ENCODE measurements at regions not wholly inside any gene's neighbourhood (a gene's known extent, or its start where the extent isn't known, plus 50 kb on each side); places are given as distances from the start of the nearest gene placed in this dataset.

GRCh38 chr5:92908952-92909601 is 671.9 kb downstream of the NR2F1-AS1 start:
- TF ChIP-seq SREBF2 (IDR thresholded peaks at IDR 0.05; ENCODE audit: low read length): no peak
- TF ChIP-seq NRF1 (conservative IDR thresholded peaks at IDR 0.05; ENCODE audit: low read depth, low read length): no peak
- TF ChIP-seq, protein P1, sequence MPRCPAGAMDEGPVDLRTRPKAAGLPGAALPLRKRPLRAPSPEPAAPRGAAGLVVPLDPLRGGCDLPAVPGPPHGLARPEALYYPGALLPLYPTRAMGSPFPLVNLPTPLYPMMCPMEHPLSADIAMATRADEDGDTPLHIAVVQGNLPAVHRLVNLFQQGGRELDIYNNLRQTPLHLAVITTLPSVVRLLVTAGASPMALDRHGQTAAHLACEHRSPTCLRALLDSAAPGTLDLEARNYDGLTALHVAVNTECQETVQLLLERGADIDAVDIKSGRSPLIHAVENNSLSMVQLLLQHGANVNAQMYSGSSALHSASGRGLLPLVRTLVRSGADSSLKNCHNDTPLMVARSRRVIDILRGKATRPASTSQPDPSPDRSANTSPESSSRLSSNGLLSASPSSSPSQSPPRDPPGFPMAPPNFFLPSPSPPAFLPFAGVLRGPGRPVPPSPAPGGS (IDR thresholded peaks at IDR 0.05; ENCODE audit: borderline replicate concordance, insufficient read depth, low read depth, low read length, poor library complexity, severe bottlenecking): no peak
- TF ChIP-seq PBX3 (IDR thresholded peaks at IDR 0.05; ENCODE audit: insufficient replicate concordance, low read depth, low read length): no peak
- no peak for TF ChIP-seq GABPA (IDR thresholded peaks at IDR 0.05; ENCODE audit: low read depth)
- no peak for TF ChIP-seq SUZ12 (IDR thresholded peaks at IDR 0.05; ENCODE audit: unreplicated experiment)
- TF ChIP-seq FOS (IDR thresholded peaks at IDR 0.05; ENCODE audit: borderline replicate concordance, extremely low read depth, insufficient read length): no peak
- TF ChIP-seq CTCF (IDR thresholded peaks at IDR 0.05 in 2 of 3, conservative IDR thresholded peaks at IDR 0.05 in 1 of 3; ENCODE audit: control insufficient read depth in 2 of 3, extremely low read depth in 1 of 3, insufficient read depth in 1 of 3, low read depth in 3 of 3, low read length in 3 of 3): no peak
- TF ChIP-seq, protein P2, sequence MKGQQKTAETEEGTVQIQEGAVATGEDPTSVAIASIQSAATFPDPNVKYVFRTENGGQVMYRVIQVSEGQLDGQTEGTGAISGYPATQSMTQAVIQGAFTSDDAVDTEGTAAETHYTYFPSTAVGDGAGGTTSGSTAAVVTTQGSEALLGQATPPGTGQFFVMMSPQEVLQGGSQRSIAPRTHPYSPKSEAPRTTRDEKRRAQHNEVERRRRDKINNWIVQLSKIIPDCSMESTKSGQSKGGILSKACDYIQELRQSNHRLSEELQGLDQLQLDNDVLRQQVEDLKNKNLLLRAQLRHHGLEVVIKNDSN (IDR thresholded peaks at IDR 0.05; ENCODE audit: borderline replicate concordance, extremely low read length, insufficient read depth, low read depth, low read length): no peak
- no peak for TF ChIP-seq NFYB (IDR thresholded peaks at IDR 0.05; ENCODE audit: insufficient read depth, low read depth, low read length)
- TF ChIP-seq CBFB (IDR thresholded peaks at IDR 0.05; ENCODE audit: low read depth): no peak
- no peak for TF ChIP-seq SIX5 (IDR thresholded peaks at IDR 0.05; ENCODE audit: low read depth, low read length, severe bottlenecking)
- no peak for TF ChIP-seq CHD2 (IDR thresholded peaks at IDR 0.05; ENCODE audit: borderline replicate concordance, low read depth, low read length)
- no peak for TF ChIP-seq NR2C1 (IDR thresholded peaks at IDR 0.05)

All from GM12878 (cell line).